HepG2 (cell line): ENCODE measurements at regions not wholly inside any gene's neighbourhood (a gene's known extent, or its start where the extent isn't known, plus 50 kb on each side); places are given as distances from the start of the nearest gene placed in this dataset.
A peak's percentile ranks its signal among the peaks of the same experiment; 100 is the strongest.

ENCODE experiments used
- ATF7 ChIP-seq, 2 experiments: fragments of 450-650 bp in 1 of 2; sonication (generic) in 1 of 2; formaldehyde crosslinking in 1 of 2; IDR thresholded peaks; 2 replicates each; pipeline versions ENCODE4 v1.4.0 to v1.6.1; 2016 to 2020; ENCODE audit warnings: antibody characterized with exemption in 1 of 2, mild to moderate bottlenecking in 1 of 2, missing genetic modification reagents in 1 of 2
- FOXJ3 ChIP-seq: sonication (generic); formaldehyde crosslinking; IDR thresholded peaks from 2 replicates; pipeline ENCODE4 v1.4.0; 2020; ENCODE audit warnings: missing genetic modification reagents, mild to moderate bottlenecking, borderline replicate concordance
- HNRNPH1 ChIP-seq: fragments of 200-400 bp; formaldehyde crosslinking; optimal IDR thresholded peaks from 2 replicates; pipeline ENCODE3; 2017; ENCODE audit warnings: mild to moderate bottlenecking, low read depth, low read length
- IRF2 ChIP-seq: IDR thresholded peaks from 2 replicates; pipeline ENCODE4 v1.6.1; 2018; ENCODE audit warnings: missing genetic modification reagents, missing compliant biosample characterization
- JUNB ChIP-seq: sonication (generic); formaldehyde crosslinking; IDR thresholded peaks from 2 replicates; pipeline ENCODE4 v1.8.0; 2022; ENCODE audit warnings: missing genetic modification reagents, mild to moderate bottlenecking, borderline replicate concordance
- KDM6A ChIP-seq: IDR thresholded peaks from 2 replicates; pipeline ENCODE4 v1.6.1; 2016; ENCODE audit warnings: low read depth
- KLF6 ChIP-seq: IDR thresholded peaks from 2 replicates; pipeline ENCODE4 v1.8.0; 2016; ENCODE audit warnings: missing biosample characterization, missing genetic modification reagents
- MXD4 ChIP-seq: IDR thresholded peaks from 2 replicates; pipeline ENCODE4 v1.6.1; 2016; ENCODE audit warnings: mild to moderate bottlenecking, missing biosample characterization, missing genetic modification reagents
- MYNN ChIP-seq: sonication (generic); formaldehyde crosslinking; IDR thresholded peaks from 2 replicates; pipeline ENCODE4 v1.4.0; 2020; ENCODE audit warnings: mild to moderate bottlenecking, low read depth, missing genetic modification reagents
- PAWR ChIP-seq: sonication (generic); formaldehyde crosslinking; IDR thresholded peaks from 2 replicates; pipeline ENCODE4 v1.4.0; 2020; ENCODE audit warnings: missing genetic modification reagents, mild to moderate bottlenecking, borderline replicate concordance
- PCBP2 ChIP-seq: fragments of 200-400 bp; formaldehyde crosslinking; optimal IDR thresholded peaks from 2 replicates; pipeline ENCODE3; 2018; ENCODE audit warnings: low read length, low read depth; ENCODE audit not compliant: poor library complexity, severe bottlenecking
- RNF2 ChIP-seq: fragments of 450-650 bp; conservative IDR thresholded peaks from 2 replicates; pipeline ENCODE4 v1.6.1; 2016; ENCODE audit warnings: low read depth
- RXRB ChIP-seq: IDR thresholded peaks from 2 replicates; pipeline ENCODE4 v1.6.1; 2016; ENCODE audit warnings: borderline replicate concordance, missing genetic modification reagents, missing compliant biosample characterization
- SIX1 ChIP-seq: sonication (generic); formaldehyde crosslinking; IDR thresholded peaks from 2 replicates; pipeline ENCODE4 v1.4.0; 2020; ENCODE audit warnings: missing genetic modification reagents, borderline replicate concordance
- SKI ChIP-seq: fragments of 450-650 bp; IDR thresholded peaks from one replicate; pipeline ENCODE4 v1.6.1; 2018; ENCODE audit warnings: mild to moderate bottlenecking; ENCODE audit not compliant: partially characterized antibody
- SP4 ChIP-seq: sonication (generic); formaldehyde crosslinking; IDR thresholded peaks from 2 replicates; pipeline ENCODE4 v1.8.1; 2023; ENCODE audit warnings: mild to moderate bottlenecking, missing genetic modification reagents
- TCF12 ChIP-seq, 2 experiments: fragments of 450-650 bp in 1 of 2; sonication (generic) in 1 of 2; formaldehyde crosslinking in 1 of 2; IDR thresholded peaks; 2 replicates each; pipeline versions ENCODE4 v1.6.1 to v1.8.0; 2017 to 2022; ENCODE audit warnings: antibody characterized with exemption in 1 of 2, mild to moderate bottlenecking in 1 of 2, missing genetic modification reagents in 1 of 2, moderate library complexity in 1 of 2
- THRA ChIP-seq: sonication (generic); formaldehyde crosslinking; IDR thresholded peaks from 2 replicates; pipeline ENCODE4 v1.4.0; 2020; ENCODE audit warnings: missing genetic modification reagents, borderline replicate concordance
- TMF1 ChIP-seq: sonication (generic); formaldehyde crosslinking; IDR thresholded peaks from 2 replicates; pipeline ENCODE4 v1.8.1; 2022; ENCODE audit warnings: low read depth, missing genetic modification reagents
- ZNF296 ChIP-seq: sonication (generic); formaldehyde crosslinking; conservative IDR thresholded peaks from 2 replicates; pipeline ENCODE4 v1.5.0; 2020; ENCODE audit warnings: mild to moderate bottlenecking, missing genetic modification reagents
- ZNF354B ChIP-seq: sonication (generic); formaldehyde crosslinking; IDR thresholded peaks from 2 replicates; pipeline ENCODE4 v1.8.0; 2022; ENCODE audit warnings: mild to moderate bottlenecking, missing genetic modification reagents
- ZNF552 ChIP-seq: sonication (generic); formaldehyde crosslinking; IDR thresholded peaks from 2 replicates; pipeline ENCODE4 v1.9.0; 2022; ENCODE audit warnings: missing genetic modification reagents, mild to moderate bottlenecking, borderline replicate concordance
- ZNF772 ChIP-seq: sonication (generic); formaldehyde crosslinking; IDR thresholded peaks from 2 replicates; pipeline ENCODE4 v1.5.0; 2020; ENCODE audit warnings: mild to moderate bottlenecking, missing genetic modification reagents
- ZNF773 ChIP-seq: sonication (generic); formaldehyde crosslinking; IDR thresholded peaks from 2 replicates; pipeline ENCODE4 v1.4.0; 2020; ENCODE audit warnings: missing genetic modification reagents, borderline replicate concordance
- ZNF780A ChIP-seq: sonication (generic); formaldehyde crosslinking; IDR thresholded peaks from 2 replicates; pipeline ENCODE4 v1.8.0; 2022; ENCODE audit warnings: mild to moderate bottlenecking, missing genetic modification reagents, moderate library complexity
- ZNF800 ChIP-seq: sonication (generic); formaldehyde crosslinking; IDR thresholded peaks from 2 replicates; pipeline ENCODE4 v1.4.0; 2020; ENCODE audit warnings: missing genetic modification reagents
- ZSCAN5A ChIP-seq: sonication (generic); formaldehyde crosslinking; IDR thresholded peaks from 2 replicates; pipeline ENCODE4 v1.8.0; 2022; ENCODE audit warnings: mild to moderate bottlenecking, missing genetic modification reagents, borderline replicate concordance
- ZSCAN9 ChIP-seq: IDR thresholded peaks from 2 replicates; pipeline ENCODE4 v1.6.1; 2016; ENCODE audit warnings: borderline replicate concordance

- TF ChIP-seq THRA (peak; percentile 94), ZNF296 (CRISPR knock-in tag) (no peak), SP4 (CRISPR knock-in tag) (no peak), RNF2 (no peak), ZSCAN9 (CRISPR knock-in tag) (peak; percentile 91), KLF6 (CRISPR knock-in tag) (0 out of 2 replicates have a peak, but pooled peaks have one; percentile 38), ZNF800 (CRISPR knock-in tag) (peak; percentile 46; the same call in 1 of the 2 replicates), ATF7 (IDR thresholded peaks at IDR 0.05) (no peak), ATF7 (CRISPR knock-in tag; IDR thresholded peaks at IDR 0.05) (no peak), TMF1 (no peak), HNRNPH1 (no peak), ZNF773 (CRISPR knock-in tag) (no peak), ZNF772 (CRISPR knock-in tag) (peak; percentile 50; the same call in 1 of the 2 replicates), PCBP2 (no peak), SKI (peak; percentile 65), ZSCAN5A (CRISPR knock-in tag) (peak; percentile 66; the same call in 1 of the 2 replicates), KDM6A (peak; percentile 62; the same call in 1 of the 2 replicates), TCF12 (IDR thresholded peaks at IDR 0.05) (no peak), TCF12 (CRISPR knock-in tag; IDR thresholded peaks at IDR 0.05) (no peak), FOXJ3 (CRISPR knock-in tag) (peak; percentile 98; the same call in 1 of the 2 replicates), SIX1 (CRISPR knock-in tag) (peak; percentile 84; the same call in 1 of the 2 replicates), RXRB (CRISPR knock-in tag) (peak; percentile 88), MYNN (CRISPR knock-in tag) (no peak), MXD4 (CRISPR knock-in tag) (0 out of 2 replicates have a peak, but pooled peaks have one; percentile 57), JUNB (CRISPR knock-in tag) (peak; percentile 77; the same call in 1 of the 2 replicates), PAWR (no peak), IRF2 (CRISPR knock-in tag) (peak; percentile 86), ZNF552 (CRISPR knock-in tag) (no peak), ZNF780A (CRISPR knock-in tag) (no peak), ZNF354B (CRISPR knock-in tag) (no peak)
Observed at GRCh38 chr18:62460851-62461300, 61.9 kb upstream of the ZCCHC2 start (continued).
